NCI-H524 (cell line): ENCODE measurements at regions not wholly inside any gene's neighbourhood (a gene's known extent, or its start where the extent isn't known, plus 50 kb on each side); places are given as distances from the start of the nearest gene placed in this dataset.
"Not testable (repeated sequence)": the region's sequence is repeated elsewhere in the genome, so short reads cannot be mapped to it uniquely, and the experiment has no call there.

Experiments
- DNase-seq, 2 experiments: peaks; one replicate each; lab custom pipeline; 2025; lab: John Stamatoyannopoulos, UW

GRCh38 chr4:105050896-105051295, 95.8 kb upstream of the TET2 start:
- no peak for DNase-seq

GRCh38 chr4:105057370-105058105, 89.1 kb upstream of the TET2 start:
- DNase-seq, result no peak

- DNase-seq, result no peak
These were observed 88.4 kb upstream of the TET2 start for GRCh38 chr4:105058177-105058812.

GRCh38 chr4:105059337-105059736, 87.3 kb upstream of the TET2 start:
- no peak for DNase-seq

- DNase-seq, result no peak
These were observed 86.0 kb upstream of the TET2 start for GRCh38 chr4:105060628-105061027.

- DNase-seq, result no peak
These were observed 85.5 kb upstream of the TET2 start for GRCh38 chr4:105061136-105061696.

- no peak for DNase-seq
These were observed 84.9 kb upstream of the TET2 start for GRCh38 chr4:105061731-105062130.

GRCh38 chr4:105066401-105066800, 80.3 kb upstream of the TET2 start:
- DNase-seq, result no peak

- no peak for DNase-seq
These were observed 79.2 kb upstream of the TET2 start for GRCh38 chr4:105067431-105067830.

GRCh38 chr4:105067946-105068345, 78.7 kb upstream of the TET2 start:
- DNase-seq, result no peak

GRCh38 chr4:105068516-105068915, 78.2 kb upstream of the TET2 start:
- no peak for DNase-seq

- not testable (repeated sequence) for DNase-seq
These were observed 74.6 kb upstream of the TET2 start for GRCh38 chr4:105072095-105072494.

GRCh38 chr4:105074097-105074496, 72.6 kb upstream of the TET2 start:
- DNase-seq, result no peak

GRCh38 chr4:105075045-105075444, 71.6 kb upstream of the TET2 start:
- no peak for DNase-seq

GRCh38 chr4:105088110-105088879, 58.4 kb upstream of the TET2 start:
- no peak for DNase-seq

- DNase-seq, result no peak
These were observed 54.3 kb upstream of the TET2 start for GRCh38 chr4:105092356-105092755.

GRCh38 chr4:105092768-105093167, 53.9 kb upstream of the TET2 start:
- DNase-seq, result no peak

GRCh38 chr4:105093975-105094374, 52.7 kb upstream of the TET2 start:
- DNase-seq, result no peak
